ENCODE measurements at regions not wholly inside any gene's neighbourhood (a gene's known extent, or its start where the extent isn't known, plus 50 kb on each side); places are given as distances from the start of the nearest gene placed in this dataset.

- FAIRE-seq (peak; percentile 46), DNase-seq (ENCODE audit: low spot score) (peak; percentile 79), ATAC-seq (peak; percentile 70)
- no peaks in the 10 kb centered on the region for H3K9me3 ChIP-seq (ENCODE audit: low read length)
- H3K27me3 ChIP-seq (ENCODE audit: control insufficient read depth in 1 of 2, insufficient read depth in 2 of 2, low read length in 2 of 2) = no peaks in the 10 kb centered on the region
- no peaks in the 10 kb centered on the region for H4K20me1 ChIP-seq (ENCODE audit: insufficient read depth, low read length)
- no peak overlapping the region for H2AFZ ChIP-seq (ENCODE audit: low read length)
- ChIA-PET POLR2A (interaction anchor here (0.7 to 2.6 kb wide), 6 partner anchors 8 to 40 kb away, joined by 3 to 30 read pairs (median 4); no protein-coding TSS in a partner anchor), CTCF (ENCODE audit: low intra/inter-chr PET ratio, low total read pairs) (no interaction called here)
- H3K4me3 ChIP-seq (replicated peaks in 1 of 3; ENCODE audit: insufficient read depth in 1 of 3, low read depth in 2 of 3, low read length in 3 of 3) = peak overlapping the region in 2 of 3 experiments; percentile 6 to 25; a peak in 2 of 6 replicates
- intact Hi-C loops (cut with micrococcal nuclease; ENCODE audit: unreplicated experiment) = loop anchor here (2.0 kb wide), 1 partner anchor 15 kb away; no protein-coding TSS in a partner anchor
- H3K36me3 ChIP-seq (replicated peaks in 1 of 2; ENCODE audit: control insufficient read depth in 1 of 2, insufficient read depth in 2 of 2, low read length in 2 of 2) = no peaks in the 10 kb centered on the region
- peaks cover 94% of the 10 kb centered on the region for H3K4me1 ChIP-seq (ENCODE audit: insufficient read depth, low read length)
- WGBS (ENCODE audit: low lambda C conversion rate) = 10% methylated on average over 5 of the region's 5 CpGs
- in situ Hi-C loops (cut with HindIII; ENCODE audit: extremely low pct_ligation_motif_present, low pct_unique_long_range_greater_than_20kb) = no loop called here
- peak overlapping the region; percentile 45 for H3K27ac ChIP-seq (ENCODE audit: extremely low read length, insufficient read depth, low read length)
- peak overlapping the region; percentile 23; the same call in 1 of the 2 replicates for H3K9ac ChIP-seq (ENCODE audit: insufficient read depth, low read depth, low read length)
- H3K4me2 ChIP-seq (ENCODE audit: low read depth, low read length) = peak overlapping the region; percentile 57
- peaks cover 95% of the 10 kb centered on the region for H3K79me2 ChIP-seq (ENCODE audit: insufficient read depth, low read length)
- no TSS peak for BruUV-seq (replicated peaks)
- TF ChIP-seq BCL6 (CRISPR knock-in tag; IDR thresholded peaks at IDR 0.05) (peak; percentile 29; the same call in 1 of the 2 replicates), ZZZ3 (CRISPR knock-in tag; IDR thresholded peaks at IDR 0.05; ENCODE audit: borderline replicate concordance) (no peak), ARID2 (CRISPR knock-in tag; IDR thresholded peaks at IDR 0.05; ENCODE audit: borderline replicate concordance) (0 out of 2 replicates have a peak, but pooled peaks have one; percentile 65), SOX13 (IDR thresholded peaks at IDR 0.05) (no peak), SOX13 (CRISPR knock-in tag; conservative IDR thresholded peaks at IDR 0.05 in 1 of 2, IDR thresholded peaks at IDR 0.05 in 1 of 2) (peak in 1 of 2 experiments; percentile 69; a peak in 1 of 4 replicates), ZNF138 (CRISPR knock-in tag; IDR thresholded peaks at IDR 0.05; ENCODE audit: low read depth) (no peak), ZNF354B (CRISPR knock-in tag; IDR thresholded peaks at IDR 0.05) (0 out of 2 replicates have a peak, but pooled peaks have one; percentile 41), RXRA (CRISPR knock-in tag; IDR thresholded peaks at IDR 0.05) (no peak; the same call in 1 of the 2 replicates), SAP130 (CRISPR knock-in tag; IDR thresholded peaks at IDR 0.05; ENCODE audit: low read depth) (peak; percentile 69), HCFC1 (IDR thresholded peaks at IDR 0.05; ENCODE audit: low read depth, low read length) (no peak), KDM2A (CRISPR knock-in tag; IDR thresholded peaks at IDR 0.05; ENCODE audit: borderline replicate concordance, low read depth) (no peak), KLF16 (CRISPR knock-in tag; IDR thresholded peaks at IDR 0.05) (peak in 1 of 2 experiments; percentile 16; a peak in 1 of 4 replicates), MEIS1 (CRISPR knock-in tag; IDR thresholded peaks at IDR 0.05; ENCODE audit: borderline replicate concordance) (peak; percentile 37; the same call in 1 of the 2 replicates), FOSL2 (CRISPR knock-in tag; IDR thresholded peaks at IDR 0.05) (peak; percentile 85), DPF2 (CRISPR knock-in tag; IDR thresholded peaks at IDR 0.05; ENCODE audit: borderline replicate concordance, low read depth) (0 out of 2 replicates have a peak, but pooled peaks have one; percentile 33), RCOR2 (CRISPR knock-in tag; IDR thresholded peaks at IDR 0.05) (0 out of 2 replicates have a peak, but pooled peaks have one; percentile 57), NR2F6 (IDR thresholded peaks at IDR 0.05) (peak; percentile 89), NR2F6 (CRISPR knock-in tag; IDR thresholded peaks at IDR 0.05) (peak; percentile 93), FOXP4 (CRISPR knock-in tag; IDR thresholded peaks at IDR 0.05) (0 out of 2 replicates have a peak, but pooled peaks have one; percentile 11), RBAK (CRISPR knock-in tag; IDR thresholded peaks at IDR 0.05) (0 out of 2 replicates have a peak, but pooled peaks have one; percentile 35)
- TF ChIP-seq, protein P1, sequence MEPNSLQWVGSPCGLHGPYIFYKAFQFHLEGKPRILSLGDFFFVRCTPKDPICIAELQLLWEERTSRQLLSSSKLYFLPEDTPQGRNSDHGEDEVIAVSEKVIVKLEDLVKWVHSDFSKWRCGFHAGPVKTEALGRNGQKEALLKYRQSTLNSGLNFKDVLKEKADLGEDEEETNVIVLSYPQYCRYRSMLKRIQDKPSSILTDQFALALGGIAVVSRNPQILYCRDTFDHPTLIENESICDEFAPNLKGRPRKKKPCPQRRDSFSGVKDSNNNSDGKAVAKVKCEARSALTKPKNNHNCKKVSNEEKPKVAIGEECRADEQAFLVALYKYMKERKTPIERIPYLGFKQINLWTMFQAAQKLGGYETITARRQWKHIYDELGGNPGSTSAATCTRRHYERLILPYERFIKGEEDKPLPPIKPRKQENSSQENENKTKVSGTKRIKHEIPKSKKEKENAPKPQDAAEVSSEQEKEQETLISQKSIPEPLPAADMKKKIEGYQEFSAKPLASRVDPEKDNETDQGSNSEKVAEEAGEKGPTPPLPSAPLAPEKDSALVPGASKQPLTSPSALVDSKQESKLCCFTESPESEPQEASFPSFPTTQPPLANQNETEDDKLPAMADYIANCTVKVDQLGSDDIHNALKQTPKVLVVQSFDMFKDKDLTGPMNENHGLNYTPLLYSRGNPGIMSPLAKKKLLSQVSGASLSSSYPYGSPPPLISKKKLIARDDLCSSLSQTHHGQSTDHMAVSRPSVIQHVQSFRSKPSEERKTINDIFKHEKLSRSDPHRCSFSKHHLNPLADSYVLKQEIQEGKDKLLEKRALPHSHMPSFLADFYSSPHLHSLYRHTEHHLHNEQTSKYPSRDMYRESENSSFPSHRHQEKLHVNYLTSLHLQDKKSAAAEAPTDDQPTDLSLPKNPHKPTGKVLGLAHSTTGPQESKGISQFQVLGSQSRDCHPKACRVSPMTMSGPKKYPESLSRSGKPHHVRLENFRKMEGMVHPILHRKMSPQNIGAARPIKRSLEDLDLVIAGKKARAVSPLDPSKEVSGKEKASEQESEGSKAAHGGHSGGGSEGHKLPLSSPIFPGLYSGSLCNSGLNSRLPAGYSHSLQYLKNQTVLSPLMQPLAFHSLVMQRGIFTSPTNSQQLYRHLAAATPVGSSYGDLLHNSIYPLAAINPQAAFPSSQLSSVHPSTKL (CRISPR knock-in tag; IDR thresholded peaks at IDR 0.05) = peak; percentile 83
These were observed 56.2 kb upstream of the NHSL1 start for GRCh38 chr6:138555421-138555988.
